HG03159 (cell line): ENCODE measurements at regions not wholly inside any gene's neighbourhood (a gene's known extent, or its start where the extent isn't known, plus 50 kb on each side); places are given as distances from the start of the nearest gene placed in this dataset.

Experiments used
- ATAC-seq: cut with Tn5 transposase; IDR thresholded peaks from one replicate; pipeline ENCODE4 v1.9.1; 2021; ENCODE audit warnings: mild to moderate bottlenecking, moderate library complexity; ENCODE audit not compliant: unreplicated experiment

DNA sequence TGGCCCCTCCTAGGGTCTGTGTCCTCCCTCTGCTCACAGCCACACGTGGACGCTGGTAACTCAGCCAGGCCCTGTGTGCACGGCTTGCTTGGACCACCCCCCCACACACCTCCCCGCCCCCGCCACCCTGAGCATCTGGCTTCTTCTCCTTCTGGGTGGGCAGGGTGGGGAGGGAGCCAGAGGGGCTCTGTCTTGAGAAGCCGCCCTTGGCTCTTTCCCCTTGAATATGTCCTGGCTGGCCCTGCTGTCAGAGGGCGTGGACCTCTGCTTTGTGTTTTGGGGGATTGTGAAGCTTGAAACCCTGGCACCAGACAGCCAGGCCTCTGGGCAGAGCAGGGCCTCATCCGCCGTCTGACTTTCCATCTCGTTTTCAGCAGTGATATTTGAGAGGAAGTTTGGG, 72.1 kb downstream of the GLI2 start:
- ATAC-seq, result no peak

DNA sequence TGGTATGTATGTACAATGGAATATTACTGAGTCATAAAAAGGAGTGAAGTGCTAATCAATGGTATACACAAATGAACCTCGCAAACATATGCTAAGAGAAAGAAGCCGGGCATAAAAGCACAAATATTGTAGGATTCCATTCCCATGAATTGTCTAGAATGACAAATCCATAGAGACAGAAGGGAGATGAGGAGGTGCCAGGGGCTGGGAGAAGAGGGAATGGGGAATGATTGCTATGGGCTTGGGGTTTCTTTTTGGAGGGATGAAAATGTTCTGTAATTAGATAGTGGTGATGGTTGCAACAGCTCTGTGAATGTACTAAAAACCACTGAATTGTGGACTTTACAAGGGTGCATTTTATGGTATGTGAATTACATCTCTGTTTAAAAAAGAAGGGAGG, 73.5 kb downstream of the GLI2 start:
- ATAC-seq, result no peak

DNA sequence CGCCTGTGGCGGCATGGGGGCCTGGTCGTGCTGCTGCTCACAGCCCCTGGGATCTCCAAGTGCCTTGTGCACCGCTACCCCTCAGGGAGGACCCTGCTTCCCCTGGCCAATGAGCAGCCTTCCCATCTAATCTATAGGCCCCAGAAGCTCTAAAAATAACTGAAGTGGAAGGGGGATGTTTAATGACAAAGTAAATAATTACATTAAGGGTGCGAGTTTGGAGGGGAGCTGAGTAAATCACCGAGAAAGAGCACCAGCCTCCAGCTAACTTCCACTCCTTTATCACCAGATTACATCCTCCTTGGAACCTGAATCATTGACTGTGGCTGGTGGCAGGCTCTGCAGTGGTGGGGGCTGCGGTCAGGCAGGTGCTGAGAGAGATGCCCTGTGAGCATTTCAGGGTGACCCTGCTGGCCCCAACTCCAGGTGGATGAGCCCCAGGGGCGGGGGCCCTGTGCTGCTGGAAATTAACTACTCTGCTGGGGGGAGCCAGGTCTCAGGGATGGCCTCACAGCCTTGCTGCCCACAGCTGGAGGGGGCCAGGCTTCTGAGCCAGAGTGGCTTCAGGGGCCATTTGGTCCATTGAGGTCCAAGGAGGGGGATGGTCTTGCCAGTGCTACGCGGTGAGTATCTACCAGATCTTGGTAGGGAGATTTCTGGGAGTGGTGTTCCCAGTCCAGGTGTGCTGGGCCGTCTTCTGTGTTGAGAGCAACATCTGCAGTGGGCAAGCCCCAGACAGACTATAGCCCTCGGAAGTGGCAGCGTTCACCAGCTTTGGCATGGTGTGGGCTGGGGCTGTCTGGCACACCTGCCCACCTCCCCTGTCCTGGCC, 74.2 kb downstream of the GLI2 start:
- no peak for ATAC-seq

DNA sequence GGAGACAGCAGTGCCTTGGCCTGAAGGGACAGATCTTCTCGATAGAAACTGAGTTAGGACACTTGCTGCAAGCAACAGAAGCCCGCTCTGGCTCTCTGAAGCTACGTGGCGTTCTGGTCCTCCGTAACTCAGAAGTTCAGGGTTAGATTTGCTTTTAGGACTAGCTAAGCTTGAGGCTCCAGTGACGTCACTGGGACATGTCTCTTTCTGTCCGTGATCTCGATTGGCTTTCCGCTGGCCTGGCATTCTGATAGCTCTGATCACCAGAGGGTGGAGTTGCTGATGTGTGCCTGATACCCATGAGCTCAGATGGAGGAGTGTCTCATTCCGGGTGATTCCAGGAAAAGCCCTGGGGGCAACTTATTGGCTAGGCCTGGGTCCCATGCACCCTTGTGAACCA, 75.0 kb downstream of the GLI2 start:
- no peak for ATAC-seq

DNA sequence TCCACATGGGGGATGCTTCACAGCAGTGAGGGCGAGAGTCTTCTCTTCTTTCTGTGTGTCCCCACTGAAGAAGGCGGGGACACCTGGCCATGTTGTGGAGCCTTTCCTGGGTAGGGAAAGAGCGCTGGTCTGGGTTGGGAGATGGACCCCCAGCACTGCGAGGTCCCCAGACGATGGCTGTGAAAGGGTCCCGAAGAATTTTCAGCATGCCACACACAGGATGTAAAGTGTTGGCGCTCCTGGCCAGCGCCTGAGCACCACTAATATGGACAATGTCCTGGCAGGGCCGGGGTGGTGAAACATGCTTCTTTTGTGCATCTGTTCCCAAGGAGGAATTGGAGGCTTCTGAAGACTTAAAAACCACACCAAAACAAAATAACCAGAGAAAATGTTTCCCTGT, 77.2 kb downstream of the GLI2 start:
- no peak for ATAC-seq

DNA sequence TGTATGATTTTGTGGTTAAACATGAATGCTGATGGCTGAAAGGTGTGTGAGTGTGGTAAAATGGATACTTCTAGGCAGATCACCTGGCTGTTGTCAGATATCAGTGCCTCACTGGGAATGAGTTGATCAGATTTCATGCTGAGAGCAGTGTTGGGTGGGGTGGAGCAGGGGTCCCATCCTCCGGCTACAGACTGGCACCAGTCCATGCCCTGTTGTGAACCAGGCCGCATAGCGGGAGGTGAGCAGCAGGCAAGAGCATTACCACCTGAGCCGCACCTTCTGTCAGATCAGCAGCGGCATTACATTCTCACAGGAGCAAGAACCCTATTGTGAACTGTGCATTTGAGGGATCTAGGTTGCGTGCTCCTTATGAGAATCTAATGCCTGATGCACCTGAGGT, 78.7 kb downstream of the GLI2 start:
- ATAC-seq, result no peak

DNA sequence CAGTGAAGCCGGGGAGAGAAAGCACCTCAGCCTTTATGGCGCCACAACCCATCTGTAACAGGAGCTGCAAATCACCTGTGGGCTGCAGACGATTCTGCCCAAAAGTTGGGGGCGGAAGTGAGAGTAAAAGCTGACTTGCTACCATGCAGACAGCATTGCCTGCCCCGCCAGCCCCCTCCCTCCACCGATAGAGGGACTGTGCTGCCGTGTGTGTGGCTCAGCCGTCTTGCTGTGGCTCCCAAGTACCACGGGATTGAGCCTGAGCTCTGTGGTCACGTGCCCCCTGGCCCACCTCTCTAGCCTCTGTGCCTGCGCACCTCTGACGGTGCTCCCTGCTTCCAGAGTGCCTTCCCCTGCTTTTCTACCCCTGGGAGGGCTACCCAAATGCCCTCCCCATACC, 79.6 kb downstream of the GLI2 start:
- ATAC-seq, result no peak

DNA sequence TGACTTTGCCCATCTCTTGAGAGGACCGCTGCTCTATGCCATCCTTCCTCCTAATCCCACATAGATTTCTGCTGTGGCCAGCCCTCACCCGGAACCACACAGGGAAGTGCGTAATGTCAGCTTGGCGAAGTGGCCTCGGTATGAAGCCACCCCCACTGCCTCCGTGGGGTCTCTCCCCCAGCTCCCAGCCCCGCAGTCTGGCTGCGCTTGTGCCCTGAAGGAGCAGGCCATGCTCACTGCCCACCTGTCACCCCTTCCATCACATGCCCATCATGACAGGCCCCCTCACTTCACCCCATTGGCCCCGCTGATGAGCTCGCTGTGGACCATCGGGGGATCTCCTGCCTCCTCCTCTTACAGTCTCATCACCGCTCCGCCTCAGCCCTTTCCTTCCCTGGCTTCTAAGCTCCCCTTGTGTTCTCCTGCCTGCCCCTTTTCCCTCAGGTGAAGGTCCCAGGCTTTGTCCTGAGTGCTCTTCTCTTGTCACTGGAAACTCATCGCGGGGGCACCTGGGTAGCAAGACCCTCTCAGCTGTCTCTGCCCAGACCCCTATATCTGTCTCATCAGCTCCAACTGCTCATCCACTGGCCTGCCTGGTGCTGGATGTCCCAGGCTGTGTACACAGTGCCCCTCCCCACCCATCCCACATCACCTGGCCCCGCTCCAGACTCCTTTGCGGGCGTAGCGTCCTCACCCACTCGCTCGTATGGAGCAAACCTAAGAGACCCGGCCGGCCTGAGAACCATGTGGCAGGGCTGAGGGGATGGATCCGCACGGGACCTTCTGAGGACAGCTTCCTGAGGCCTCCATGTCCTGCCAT, 81.7 kb downstream of the GLI2 start:
- no peak for ATAC-seq

DNA sequence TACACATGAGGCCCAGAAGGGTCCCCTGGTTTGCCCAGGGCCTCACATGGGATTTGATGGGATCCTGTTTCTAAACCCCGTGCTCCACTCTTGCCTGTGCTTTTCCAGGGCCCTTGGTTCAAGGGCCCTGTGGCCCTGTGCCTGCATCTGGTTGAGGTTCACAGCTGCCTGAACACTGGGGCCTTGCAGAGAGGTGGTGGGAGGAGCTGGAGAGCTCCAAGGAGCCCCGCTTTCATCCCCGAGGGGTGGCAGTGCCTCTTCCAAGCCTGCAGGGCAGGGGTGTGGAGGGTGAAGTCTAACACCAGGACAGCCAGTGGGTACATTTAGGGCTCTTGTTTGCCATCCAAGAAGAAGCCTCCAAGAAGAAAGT, 82.3 kb downstream of the GLI2 start:
- no peak for ATAC-seq

DNA sequence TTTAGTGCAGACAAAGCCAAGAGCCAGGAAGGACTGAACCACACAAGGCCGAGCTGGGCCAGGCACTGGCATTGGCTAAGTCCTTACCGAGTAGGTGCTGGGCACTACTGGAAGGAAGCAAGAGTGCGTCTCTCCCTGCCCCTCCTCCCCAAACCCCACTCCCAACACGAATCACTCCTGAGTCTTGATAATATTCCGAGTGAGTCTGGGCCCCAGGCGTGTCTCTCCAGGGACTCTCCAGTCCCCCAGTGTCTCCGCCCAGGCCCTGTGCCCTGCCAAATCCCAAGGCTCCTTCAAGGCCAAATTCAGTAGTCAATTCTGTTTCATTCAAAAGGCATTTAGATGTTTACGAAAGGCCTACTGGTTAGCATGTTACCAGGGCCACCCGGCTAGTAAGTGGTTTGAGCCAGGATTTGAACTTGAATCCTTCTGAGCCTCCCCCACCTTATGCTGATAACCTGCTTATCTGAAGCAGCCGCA, 82.8 kb downstream of the GLI2 start:
- ATAC-seq, result no peak

DNA sequence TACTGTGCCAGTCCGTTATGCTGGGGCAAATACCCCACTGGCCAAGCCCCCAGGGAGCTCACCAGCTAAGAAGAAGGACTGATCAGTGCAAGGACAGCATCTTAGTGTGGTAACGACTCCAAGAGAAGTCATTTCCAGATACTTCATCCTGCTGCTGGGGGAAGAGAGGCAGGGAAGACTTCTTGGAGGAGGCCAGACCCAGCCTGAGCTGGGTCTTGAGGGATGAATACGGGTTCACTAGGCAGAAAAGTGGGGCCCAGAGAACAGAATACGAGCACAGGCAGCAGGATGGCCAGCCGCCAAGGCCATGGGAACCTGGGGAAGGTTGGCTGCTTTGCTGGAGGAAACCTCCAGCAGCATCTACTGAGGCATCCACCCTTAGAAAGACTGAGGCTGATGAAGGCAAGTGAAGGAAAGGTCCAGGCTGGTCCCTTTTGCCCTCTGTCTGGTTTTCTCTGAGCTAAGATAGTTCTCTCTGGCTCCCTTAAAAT, 84.1 kb downstream of the GLI2 start:
- no peak for ATAC-seq

DNA sequence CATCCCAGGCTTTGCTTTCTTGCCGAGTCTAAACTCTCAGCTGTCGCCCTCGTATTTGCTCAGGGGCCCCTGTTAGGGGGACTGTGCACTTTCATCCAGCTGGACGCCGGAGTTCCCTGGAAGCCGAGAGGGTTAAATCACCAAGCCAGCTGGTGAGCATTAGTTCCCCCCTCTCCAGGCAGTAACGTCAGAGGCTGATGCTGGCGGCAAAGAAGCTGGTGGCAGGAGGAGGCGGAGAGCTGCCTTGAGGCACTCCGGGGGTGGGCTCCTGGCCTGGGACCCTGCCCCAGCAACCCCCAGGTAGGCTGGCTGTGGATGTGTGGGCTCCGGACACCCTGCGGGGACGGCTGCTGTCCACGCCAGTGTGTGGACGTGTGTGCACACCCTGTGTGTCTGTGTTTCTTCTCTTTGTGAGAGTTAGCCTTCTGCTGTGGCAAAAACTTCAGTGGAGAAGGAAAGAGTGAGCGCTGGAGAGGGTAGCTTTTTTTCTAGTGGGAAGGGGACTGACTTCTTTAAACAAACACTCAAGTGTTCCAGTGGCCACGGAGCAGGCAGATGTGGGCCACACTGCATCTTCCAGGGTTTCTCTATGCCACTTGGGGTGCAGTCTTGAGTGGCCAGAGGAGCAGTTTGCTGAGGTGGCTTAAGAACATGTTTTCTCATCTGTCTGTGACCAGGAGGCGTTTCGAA, 84.7 kb downstream of the GLI2 start:
- ATAC-seq, result no peak

DNA sequence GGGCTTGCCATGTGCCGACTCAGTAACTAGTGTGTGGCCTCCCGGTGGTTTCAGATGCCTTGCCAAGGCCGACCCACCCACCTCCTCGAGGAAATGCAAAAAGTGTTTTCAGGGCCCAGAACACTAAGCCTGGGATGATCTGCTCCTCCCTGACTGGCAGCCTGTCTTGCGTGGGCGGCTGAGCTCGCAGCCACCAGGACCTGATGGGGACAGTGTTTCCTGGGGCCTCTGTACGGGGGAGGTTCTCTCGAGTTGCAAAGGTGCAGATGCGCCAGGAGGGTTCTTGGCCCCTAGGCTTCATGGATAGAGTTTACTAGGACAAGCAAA, 85.2 kb downstream of the GLI2 start:
- no peak for ATAC-seq

DNA sequence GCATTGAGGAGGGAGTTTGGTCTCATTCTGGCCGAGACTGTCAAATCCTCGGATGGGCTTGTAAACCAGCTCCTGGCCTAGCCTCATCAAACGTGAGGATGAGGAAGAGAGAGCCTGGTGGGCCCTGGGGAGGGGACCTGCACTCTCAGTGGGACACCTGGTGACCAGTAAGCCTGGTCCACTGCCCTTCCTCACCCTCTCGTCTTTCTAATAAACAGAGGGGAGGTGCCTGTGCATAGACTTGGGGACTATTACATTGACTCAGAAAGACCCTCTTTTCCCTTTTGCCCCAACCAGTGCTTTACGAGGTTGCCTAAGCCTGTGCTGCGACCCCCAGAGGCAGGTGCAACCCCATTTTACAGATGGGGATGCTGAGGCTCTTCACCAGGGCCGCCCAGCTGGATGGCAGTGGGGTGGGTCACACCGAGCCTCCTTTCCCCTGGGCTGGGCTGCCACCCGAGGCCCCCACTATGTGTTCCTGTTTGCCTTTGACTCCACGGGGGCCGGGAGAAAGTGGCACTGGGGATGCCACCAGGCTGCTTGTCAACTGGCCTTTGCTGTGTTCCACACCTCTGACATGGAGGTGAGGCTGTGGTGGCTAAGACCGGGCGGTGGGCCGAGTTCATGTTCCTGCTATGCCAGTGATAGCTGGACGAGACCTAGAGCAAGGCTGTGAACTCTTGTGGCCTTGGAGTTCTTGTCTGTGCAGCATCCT, 85.9 kb downstream of the GLI2 start:
- ATAC-seq, result no peak

DNA sequence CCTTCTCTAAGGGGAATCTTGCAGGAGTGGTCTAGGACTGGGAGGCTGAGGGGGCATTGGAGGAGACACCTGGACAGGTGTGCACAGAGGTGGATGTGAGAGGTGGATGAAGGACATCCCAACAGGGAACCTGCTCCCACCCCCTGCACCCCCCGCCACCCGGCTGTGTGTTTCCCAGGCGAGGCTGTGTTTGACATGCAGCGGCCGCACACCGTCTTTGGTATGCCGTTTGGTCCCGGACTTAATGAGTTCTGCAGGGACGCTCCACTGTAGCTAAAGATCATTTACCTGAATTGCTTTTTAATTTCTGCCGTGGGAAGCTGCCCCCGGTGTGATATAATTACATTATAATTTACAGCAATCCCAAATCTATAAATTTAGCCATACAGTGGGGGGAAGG, 87.3 kb downstream of the GLI2 start:
- ATAC-seq, result no peak

DNA sequence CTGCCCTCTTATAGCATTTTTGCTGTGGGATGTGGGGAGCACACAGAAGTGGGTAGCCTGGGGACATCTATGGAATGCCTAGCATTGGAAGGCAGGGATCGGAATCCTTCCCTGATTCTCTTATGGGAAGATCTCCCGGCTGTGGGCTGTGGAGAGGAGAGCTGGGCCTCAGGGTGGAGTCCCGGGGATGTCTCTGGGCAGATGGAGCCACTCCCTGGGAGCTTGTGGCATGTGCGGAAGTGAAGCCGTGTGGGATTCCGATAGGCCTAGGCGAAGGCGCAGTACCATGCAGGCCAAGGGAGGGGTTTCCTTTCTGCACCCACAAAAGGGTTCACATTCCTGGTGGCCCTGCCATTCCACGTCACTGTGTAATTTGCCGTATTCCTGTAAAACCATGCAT, 87.9 kb downstream of the GLI2 start:
- ATAC-seq, result no peak

DNA sequence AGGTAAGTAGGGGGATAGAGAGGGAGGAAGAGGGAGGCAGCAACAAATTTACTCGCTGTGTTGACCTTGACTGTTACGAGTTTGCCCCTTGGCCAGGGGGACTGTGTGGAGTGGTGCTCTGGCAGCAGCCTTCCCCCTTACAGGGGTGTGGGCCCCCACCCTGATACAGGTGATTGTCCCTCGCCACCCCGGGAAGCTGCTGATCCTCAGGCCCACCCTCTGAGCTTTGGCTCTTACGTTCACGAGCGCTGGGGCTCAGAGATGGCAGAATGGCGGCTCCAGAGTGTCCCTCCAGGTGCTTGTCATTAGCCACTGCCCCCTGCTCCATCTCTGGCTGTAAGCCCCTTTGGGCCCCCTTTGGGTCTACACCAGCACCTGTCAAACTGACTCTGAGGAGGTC, 88.6 kb downstream of the GLI2 start:
- ATAC-seq, result no peak

DNA sequence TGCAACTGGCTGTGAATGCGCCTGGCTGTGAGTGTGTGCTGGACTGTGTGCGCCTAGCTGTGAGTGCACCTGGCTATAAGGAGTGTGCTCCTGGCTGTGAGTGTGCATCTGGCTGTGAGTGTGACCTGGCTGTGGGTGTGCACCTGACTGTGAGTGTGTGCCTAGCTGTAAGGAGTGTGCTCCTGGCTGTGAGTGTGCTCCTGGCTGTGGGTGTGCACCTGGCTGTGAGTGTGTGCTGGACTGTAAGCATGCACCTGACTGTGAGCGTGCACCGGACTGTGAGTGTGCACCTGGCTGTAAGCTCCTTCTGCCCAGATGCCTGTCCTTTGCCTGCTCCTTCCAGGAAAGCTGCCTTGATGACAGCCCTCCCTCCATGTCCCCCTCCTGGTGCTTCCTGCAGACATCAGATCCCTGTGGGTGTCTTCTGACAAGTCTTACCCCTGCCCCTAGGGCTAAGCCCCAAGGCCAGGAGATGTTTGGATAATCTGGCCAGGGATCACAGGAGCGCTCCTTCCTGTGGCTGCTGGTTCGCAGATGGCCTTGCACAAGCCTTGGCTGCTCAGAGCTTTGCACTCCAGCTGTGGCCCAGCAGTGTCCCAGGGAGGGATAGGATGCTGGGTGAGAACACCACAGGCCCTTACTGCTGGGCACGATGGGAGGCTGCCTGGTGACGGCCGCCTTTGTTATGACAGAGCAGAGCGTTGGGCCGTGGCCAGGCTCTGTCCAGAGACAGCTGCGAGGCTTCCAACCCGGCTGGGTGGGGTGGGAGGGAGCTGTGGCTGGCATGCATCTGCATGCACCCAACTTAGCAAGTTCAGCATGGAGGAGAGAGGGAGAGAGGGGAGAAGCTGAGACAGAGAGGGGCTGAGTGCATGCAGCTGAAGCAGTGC, 89.9 kb downstream of the GLI2 start:
- ATAC-seq, result no peak

DNA sequence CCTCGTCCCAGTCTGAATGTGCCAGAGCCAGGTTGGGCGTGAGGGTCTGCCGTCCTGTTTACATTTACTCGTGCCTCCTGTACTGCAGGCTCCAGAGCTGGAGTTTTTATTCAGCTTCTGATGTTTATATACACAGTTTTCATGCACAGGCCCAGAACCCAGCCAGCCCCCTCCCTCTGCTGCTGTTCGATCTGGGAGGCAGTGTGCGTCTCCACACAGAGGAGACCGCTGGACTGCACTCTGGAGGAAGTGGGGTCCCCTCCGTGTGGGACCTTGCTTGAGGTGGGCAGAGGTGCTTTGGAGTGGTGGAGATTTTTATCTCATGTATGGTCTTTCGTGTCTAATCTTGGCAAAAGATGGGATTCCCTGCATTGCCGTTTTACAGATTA, 90.6 kb downstream of the GLI2 start:
- no peak for ATAC-seq
